Sciatic nerve (tissue), 2 donors: ENCODE measurements at regions not wholly inside any gene's neighbourhood (a gene's known extent, or its start where the extent isn't known, plus 50 kb on each side); places are given as distances from the start of the nearest gene placed in this dataset.
"Not testable (repeated sequence)": the region's sequence is repeated elsewhere in the genome, so short reads cannot be mapped to it uniquely, and the experiment has no call there.

Experiments
- ATAC-seq: fragments of 200-7000 bp; cut with Tn5 transposase; one replicate; pipeline ENCODE4 v1.9.1; 2020; ENCODE audit warnings: mild to moderate bottlenecking, moderate library complexity
- DNase-seq: peaks from one replicate; pipeline ENCODE4 v3.0.0-alpha.2; 2020; ENCODE audit warnings: low spot score
- intact Hi-C: fragments of 100-400 bp; cut with DNase I; formaldehyde crosslinking; loops from one replicate; pipeline ENCODE4 v1.14.2; 2022
- donor health status: DM: no; HTN: no; CAD: no.
- donor health status: DM: no; HTN: no; CAD: no.

- no peak for DNase-seq
- intact Hi-C loops = no loop called here
- no peak for ATAC-seq
These were observed 129.1 kb downstream of the TNFRSF21 start for GRCh38 chr6:47180633-47181032.

DNA sequence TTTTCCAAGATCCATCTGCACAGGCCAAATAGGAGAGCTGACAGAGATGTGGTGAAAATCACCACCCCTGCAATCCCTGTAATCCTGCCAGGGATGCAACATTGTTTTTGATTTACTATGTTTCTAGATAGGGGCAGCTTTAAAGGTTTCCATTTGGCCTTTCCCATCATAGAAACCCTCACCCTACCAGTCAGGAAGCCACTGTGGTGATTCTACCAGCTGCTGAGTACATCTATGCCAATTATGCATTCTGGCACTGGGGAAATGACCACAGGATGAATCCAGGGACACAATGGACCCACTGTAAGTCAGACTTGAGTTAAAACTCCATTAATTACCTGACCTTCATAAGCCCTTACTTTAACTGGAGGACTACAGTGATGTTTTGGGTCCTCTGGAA lies 130.4 kb downstream of the TNFRSF21 start:
- no peak for ATAC-seq
- intact Hi-C loops = no loop called here
- no peak for DNase-seq

DNA sequence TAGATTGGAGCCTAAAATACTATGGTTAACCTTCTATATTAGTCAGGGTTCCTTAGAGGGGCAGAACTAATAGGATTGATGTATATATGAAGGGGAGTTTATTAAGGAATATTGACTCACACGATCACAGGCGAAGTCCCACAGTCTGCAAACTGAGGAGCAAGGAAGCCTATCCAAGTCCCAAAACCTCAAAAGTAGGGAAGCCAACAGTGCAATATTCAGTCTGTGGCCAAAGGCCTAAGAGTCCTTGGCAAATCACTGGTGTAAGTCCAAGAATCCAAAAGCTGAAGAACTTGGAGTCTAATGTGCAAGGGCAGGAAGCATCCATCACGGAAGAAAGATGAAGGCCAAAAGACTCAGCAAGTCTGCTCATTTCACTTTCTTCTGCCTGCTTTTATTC lies 133.5 kb upstream of the ADGRF1 start:
- DNase-seq = no peak
- no peak for ATAC-seq
- intact Hi-C loops = no loop called here

GRCh38 chr6:47174502-47175023 lies 132.4 kb upstream of the ADGRF1 start:
- DNase-seq = no peak
- no peak for ATAC-seq
- intact Hi-C loops = no loop called here

DNA sequence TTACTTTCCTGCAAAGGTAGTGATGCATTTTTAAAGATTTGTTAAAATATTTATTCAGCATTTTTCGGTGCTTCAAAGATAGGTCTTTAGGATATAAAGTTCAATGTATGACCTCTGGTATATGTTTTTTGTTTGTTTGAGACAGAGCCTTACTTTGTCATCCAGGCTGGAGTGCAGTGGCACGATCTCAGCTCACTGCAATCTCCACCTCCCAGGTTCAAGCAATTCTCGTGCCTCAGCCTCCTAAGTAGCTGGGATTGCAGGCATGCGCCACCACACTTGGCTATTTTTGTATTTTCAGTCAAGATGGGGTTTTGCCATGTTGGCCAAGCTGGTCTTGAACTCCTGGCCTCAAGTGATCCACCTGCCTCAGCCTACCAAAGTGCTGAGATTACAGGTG lies 131.9 kb upstream of the ADGRF1 start:
- intact Hi-C loops, DNase-seq, ATAC-seq: not testable (repeated sequence)

GRCh38 chr6:47173145-47173544 lies 131.0 kb upstream of the ADGRF1 start:
- intact Hi-C loops, DNase-seq, ATAC-seq: not testable (repeated sequence)

DNA sequence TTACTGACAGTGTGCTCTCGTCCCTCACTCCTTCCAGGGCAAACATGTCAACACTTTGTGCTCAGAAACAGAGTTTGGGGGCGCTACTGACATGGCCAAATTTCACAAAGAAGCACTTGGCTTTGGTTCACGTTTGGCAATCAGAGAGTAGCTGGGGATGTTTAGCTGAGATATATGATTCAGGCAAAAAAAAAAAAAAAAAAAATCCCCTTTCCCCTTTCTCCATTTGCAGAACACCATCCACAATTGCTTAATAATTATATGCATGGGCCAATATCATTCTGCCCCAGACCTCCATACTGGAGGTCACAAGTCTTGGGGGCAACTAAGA lies 128.4 kb upstream of the ADGRF1 start:
- ATAC-seq = no peak
- no peak for DNase-seq
- intact Hi-C loops = no loop called here

GRCh38 chr6:47169785-47170616 lies 127.9 kb upstream of the ADGRF1 start:
- intact Hi-C loops = no loop called here
- DNase-seq = no peak
- peak; percentile 82 for ATAC-seq

DNA sequence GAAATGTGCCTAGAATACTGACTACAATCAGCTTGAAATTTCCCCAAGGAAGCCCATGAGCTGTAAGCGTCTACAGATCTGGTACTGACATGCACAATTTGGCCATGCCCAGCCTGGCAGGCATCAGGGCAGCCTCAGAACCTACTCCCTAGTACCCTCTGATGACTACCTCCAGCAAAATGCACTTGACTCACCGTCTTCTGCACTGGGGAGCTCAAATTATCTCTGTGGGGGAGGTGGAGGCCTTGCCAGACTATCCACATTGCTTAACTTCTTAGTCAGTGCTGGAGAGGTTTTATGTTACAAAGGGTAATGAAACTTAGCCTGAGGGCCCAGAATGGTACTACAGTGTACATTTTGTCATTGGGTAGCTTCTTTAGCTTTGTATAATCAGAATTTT lies 126.0 kb upstream of the ADGRF1 start:
- ATAC-seq (peak; percentile 74), DNase-seq (no peak)
- intact Hi-C loops = no loop called here

GRCh38 chr6:47165918-47166317 lies 123.8 kb upstream of the ADGRF1 start:
- intact Hi-C loops = no loop called here
- ATAC-seq (no peak), DNase-seq (no peak)

GRCh38 chr6:47164877-47165276 lies 122.7 kb upstream of the ADGRF1 start:
- intact Hi-C loops = no loop called here
- DNase-seq (no peak), ATAC-seq (no peak)

- ATAC-seq (no peak), DNase-seq (no peak)
- intact Hi-C loops = no loop called here
These were observed 121.4 kb upstream of the ADGRF1 start for GRCh38 chr6:47163536-47163935.

GRCh38 chr6:47162793-47163192 lies 120.7 kb upstream of the ADGRF1 start:
- intact Hi-C loops = no loop called here
- ATAC-seq (no peak), DNase-seq (no peak)

- intact Hi-C loops = no loop called here
- no peak for DNase-seq
- no peak for ATAC-seq
These were observed 120.1 kb upstream of the ADGRF1 start for GRCh38 chr6:47162231-47162630.

DNA sequence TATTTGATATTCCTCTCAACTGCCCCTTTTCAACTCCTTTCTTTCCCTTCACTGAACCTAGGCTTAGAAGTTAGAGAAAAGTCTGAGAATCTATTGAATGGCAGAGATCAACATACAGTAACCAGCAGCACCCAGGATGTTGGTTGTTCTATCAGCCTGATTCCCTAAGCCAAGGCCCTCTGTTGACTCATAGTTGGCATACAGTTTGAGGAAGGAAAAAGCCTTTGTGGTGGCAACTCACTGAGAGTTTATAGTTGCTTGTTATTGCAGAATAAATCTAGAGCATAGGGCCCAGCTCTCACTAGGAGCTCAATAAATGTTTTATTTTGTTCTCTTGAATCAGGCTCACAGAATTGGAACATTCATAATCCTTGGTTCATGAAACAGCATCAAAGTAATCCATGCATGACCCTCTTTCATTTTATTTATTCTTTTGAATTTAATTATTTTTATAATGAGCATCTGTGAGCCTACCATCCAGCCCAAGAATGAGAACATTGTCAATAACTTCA lies 119.1 kb upstream of the ADGRF1 start:
- ATAC-seq (peak; percentile 63), DNase-seq (no peak)
- intact Hi-C loops = no loop called here

DNA sequence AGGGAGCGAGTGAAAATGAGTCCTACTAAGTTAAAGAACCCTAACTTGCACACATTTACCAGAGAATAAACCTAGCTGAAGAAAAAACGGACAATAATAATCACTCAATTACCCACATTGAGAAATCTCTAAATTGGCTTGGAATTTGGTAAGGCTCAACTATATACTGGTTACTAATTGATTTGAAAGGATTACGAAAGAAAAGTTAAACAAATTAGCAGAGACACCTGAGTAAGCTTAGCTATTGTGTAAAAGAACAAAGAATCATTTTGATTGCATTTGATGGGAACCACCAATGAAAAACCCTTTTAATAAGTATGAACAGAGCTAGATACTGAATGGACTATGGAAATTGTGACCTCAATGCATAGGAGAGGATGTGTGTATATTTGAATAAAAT lies 118.6 kb upstream of the ADGRF1 start:
- no peak for DNase-seq
- intact Hi-C loops = no loop called here
- ATAC-seq = no peak

GRCh38 chr6:47159763-47160162 lies 117.6 kb upstream of the ADGRF1 start:
- ATAC-seq = no peak
- no peak for DNase-seq
- intact Hi-C loops = no loop called here

DNA sequence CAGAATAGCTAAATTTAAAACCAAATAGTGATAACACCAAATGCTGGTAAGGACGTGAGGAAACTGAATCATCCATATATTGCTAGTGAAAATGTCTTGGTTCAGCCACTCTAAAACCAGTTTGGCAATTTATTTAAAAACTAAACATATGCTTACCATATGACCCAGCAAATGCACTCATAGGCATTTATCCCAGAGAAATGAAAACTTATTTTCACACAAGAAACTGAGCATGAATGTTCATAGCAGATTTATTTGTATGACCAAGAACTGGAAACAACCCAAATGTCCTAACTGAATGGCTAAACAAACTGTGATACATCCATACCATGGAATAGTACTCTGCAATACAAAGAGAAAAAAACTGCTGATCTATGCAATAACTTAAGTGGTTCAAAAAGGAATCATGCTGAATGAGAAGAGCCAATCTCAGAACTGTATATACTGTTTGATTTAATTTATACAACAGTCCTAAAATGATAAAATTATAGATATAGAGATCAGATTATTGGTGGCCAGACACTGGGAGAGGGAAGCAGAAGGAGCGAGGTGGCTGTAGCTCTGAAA lies 115.6 kb upstream of the ADGRF1 start:
- no peak for DNase-seq
- no peak for ATAC-seq
- intact Hi-C loops = no loop called here

DNA sequence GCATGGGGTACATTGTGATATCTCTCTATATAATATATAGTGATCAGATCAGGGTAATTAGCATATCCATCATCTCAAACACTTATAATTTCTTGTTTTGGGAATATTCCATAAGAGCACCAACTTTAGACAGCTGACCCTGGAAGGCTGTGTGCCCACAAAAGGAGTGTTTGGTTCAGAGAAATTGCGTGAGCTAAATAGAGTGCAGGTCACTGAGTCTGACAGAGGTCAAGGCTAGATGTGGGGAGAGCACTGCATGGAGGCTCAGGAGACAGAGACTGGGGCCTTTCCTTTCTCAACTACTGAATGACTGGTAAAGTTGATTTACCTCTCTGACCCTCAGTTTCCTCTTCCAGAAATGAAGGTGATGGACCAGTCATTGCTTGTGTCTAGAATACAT lies 114.9 kb upstream of the ADGRF1 start:
- ATAC-seq (no peak), DNase-seq (no peak)
- intact Hi-C loops = no loop called here

- ATAC-seq (no peak), DNase-seq (no peak)
- intact Hi-C loops = no loop called here
These were observed 114.1 kb upstream of the ADGRF1 start for GRCh38 chr6:47156196-47156595.

- intact Hi-C loops = no loop called here
- ATAC-seq (no peak), DNase-seq (no peak)
These were observed 111.2 kb upstream of the ADGRF1 start for GRCh38 chr6:47153404-47153755.
